LNCaP clone FGC (cell line): ENCODE measurements at regions not wholly inside any gene's neighbourhood (a gene's known extent, or its start where the extent isn't known, plus 50 kb on each side); places are given as distances from the start of the nearest gene placed in this dataset.
A peak's percentile ranks its signal among the peaks of the same experiment; 100 is the strongest.

ENCODE experiments used
- DNase-seq: peaks from one replicate; pipeline ENCODE4 v3.0.0-alpha.2; 2011; ENCODE audit warnings: low read depth
- H3K4me3 ChIP-seq: 2 replicates; pipeline ENCODE4 v1.5.1; 2011; ENCODE audit warnings: mild to moderate bottlenecking, low read depth, low read length, control low read depth
- CTCF ChIP-seq: IDR thresholded peaks from 2 replicates; pipeline ENCODE4 v1.5.1; 2012; ENCODE audit warnings: mild to moderate bottlenecking; ENCODE audit not compliant: control insufficient read depth, insufficient read depth; ENCODE audit errors: extremely low read depth

- peak; percentile 3 for DNase-seq
- peak; percentile 79 for TF ChIP-seq CTCF
- no peak overlapping the region for H3K4me3 ChIP-seq
Observed at GRCh38 chr2:35410431-35411061, 945.0 kb upstream of the CRIM1 start.

GRCh38 chr2:35409762-35410161, 945.8 kb upstream of the CRIM1 start:
- no peak for TF ChIP-seq CTCF
- no peak for DNase-seq
- no peak overlapping the region for H3K4me3 ChIP-seq

- no peak for TF ChIP-seq CTCF
- H3K4me3 ChIP-seq = no peak overlapping the region
- DNase-seq = no peak
Observed at GRCh38 chr2:35408320-35408719, 947.3 kb upstream of the CRIM1 start.

GRCh38 chr2:35391736-35392442, 963.7 kb upstream of the CRIM1 start:
- no peak for TF ChIP-seq CTCF
- H3K4me3 ChIP-seq = no peak overlapping the region
- DNase-seq = no peak

DNA sequence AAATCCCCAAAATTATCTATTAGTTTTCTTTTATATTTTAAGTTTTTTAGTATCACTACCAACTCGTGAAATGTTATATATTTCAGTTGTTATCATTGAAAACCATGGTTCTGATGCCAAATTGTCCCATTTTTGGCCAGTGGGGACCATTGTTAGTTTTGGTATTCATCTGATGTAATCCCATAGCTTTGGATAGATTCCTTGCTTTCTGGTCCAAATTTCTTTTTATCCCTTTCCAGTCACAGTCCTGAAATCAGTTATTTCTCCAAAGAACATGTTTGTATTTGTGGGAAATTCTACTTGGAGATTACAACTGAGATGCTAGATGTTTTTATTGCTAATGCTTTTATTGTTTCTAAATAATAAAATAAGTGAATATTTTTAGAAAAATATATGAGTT, 976.8 kb upstream of the CRIM1 start:
- DNase-seq = no peak
- no peak for TF ChIP-seq CTCF

DNA sequence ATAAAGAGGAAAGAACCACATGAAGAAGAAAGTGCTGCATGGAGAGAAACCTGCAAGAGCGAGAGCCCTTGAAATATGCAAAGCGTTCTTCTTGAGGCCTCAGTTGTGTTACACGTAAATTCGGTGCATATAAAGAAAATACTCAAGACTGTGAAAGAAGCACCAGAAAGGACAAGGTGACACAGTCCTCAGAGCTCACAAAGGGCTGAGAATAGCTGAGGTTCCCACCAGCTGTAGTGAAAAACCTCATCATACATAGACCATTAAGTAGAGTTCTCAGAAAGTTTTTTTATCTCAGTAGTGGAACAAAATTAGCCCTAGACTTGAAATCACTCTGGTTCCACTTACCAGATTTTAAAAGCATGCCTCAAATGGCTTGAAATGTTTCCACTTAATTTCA, 980.7 kb upstream of the CRIM1 start:
- no peak overlapping the region for H3K4me3 ChIP-seq
- DNase-seq = no peak
- TF ChIP-seq CTCF = no peak

More for the DNA sequence above, 976.8 kb upstream of the CRIM1 start:
- H3K4me3 ChIP-seq = no peak overlapping the region

- no peak for DNase-seq
- TF ChIP-seq CTCF = no peak
- no peak overlapping the region for H3K4me3 ChIP-seq
Observed at GRCh38 chr2:35365859-35366258, 989.7 kb upstream of the CRIM1 start.
